ENCODE measurements at regions not wholly inside any gene's neighbourhood (a gene's known extent, or its start where the extent isn't known, plus 50 kb on each side); places are given as distances from the start of the nearest gene placed in this dataset.

GRCh38 chr1:105865546-105865945, 1190.9 kb upstream of the PRMT6 start:
- DNase-seq (no peak), ATAC-seq (replicated peaks) (no peak)
- no peak overlapping the region for H3K4me3 Mint-ChIP-seq
- H3K9me3 Mint-ChIP-seq: peaks cover 5% of the 10 kb centered on the region in 2 donors
- no peaks in the 10 kb centered on the region for H3K27me3 Mint-ChIP-seq
- H3K4me1 Mint-ChIP-seq: no peaks in the 10 kb centered on the region
- H3K27ac Mint-ChIP-seq: no peak overlapping the region
- no peaks in the 10 kb centered on the region for H3K36me3 Mint-ChIP-seq

- H3K27ac Mint-ChIP-seq: no peak overlapping the region
- DNase-seq (no peak), ATAC-seq (replicated peaks) (no peak)
- H3K4me3 Mint-ChIP-seq: no peak overlapping the region
- H3K4me1 Mint-ChIP-seq: peaks cover 14 to 32% of the 10 kb centered on the region in 2 donors
- H3K27me3 Mint-ChIP-seq: no peaks in the 10 kb centered on the region
- H3K36me3 Mint-ChIP-seq: peaks cover 0 to 3% of the 10 kb centered on the region in 2 donors
- H3K9me3 Mint-ChIP-seq: peaks cover 0 to 2% of the 10 kb centered on the region in 2 donors
These were observed 1183.7 kb upstream of the PRMT6 start for GRCh38 chr1:105872817-105873216.

DNA sequence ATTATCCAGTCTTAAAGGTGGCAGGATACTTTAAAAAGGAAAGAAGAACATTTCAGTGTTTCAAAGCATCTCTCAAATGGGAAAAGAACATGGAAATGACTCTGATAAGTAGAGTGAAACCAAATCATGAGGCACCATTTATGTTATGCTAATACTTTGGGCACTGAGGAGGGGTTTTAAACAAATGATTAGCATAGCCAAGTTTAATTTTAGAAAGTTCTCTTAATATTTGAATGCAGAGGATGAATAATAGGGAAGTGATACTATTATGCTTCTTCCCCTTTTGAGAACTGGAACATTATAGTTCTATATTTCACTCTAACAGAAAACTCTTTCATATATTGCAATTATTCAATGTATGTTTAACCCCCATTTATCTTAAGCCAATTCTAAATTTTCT, 1181.9 kb upstream of the PRMT6 start:
- H3K9me3 Mint-ChIP-seq: peaks cover 4% of the 10 kb centered on the region in 2 donors
- H3K4me1 Mint-ChIP-seq: peaks cover 16 to 32% of the 10 kb centered on the region in 2 donors
- peak overlapping the region; percentile 70 for H3K27ac Mint-ChIP-seq
- DNase-seq (no peak), ATAC-seq (replicated peaks) (peak; percentile 99)
- no peak overlapping the region for H3K4me3 Mint-ChIP-seq
- no peaks in the 10 kb centered on the region for H3K27me3 Mint-ChIP-seq
- H3K36me3 Mint-ChIP-seq: peaks cover 3 to 5% of the 10 kb centered on the region in 2 donors

DNA sequence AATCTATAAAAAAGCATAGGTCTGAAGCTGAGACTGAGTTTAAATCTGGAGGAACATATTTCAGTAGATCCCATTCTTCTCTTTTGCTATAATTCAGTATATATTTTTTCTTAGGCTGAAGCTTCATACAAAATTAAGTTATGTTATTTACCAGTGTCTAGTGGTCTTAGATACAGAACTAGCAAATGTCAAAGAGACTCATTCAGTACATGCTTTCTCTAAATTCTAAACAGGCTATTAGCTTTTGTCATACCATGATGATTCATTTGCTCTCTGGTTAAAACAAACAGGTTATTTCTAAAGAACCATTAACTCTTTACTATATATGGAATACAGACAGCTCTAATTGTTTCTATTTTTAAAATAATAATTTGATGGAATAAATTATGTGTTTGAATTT, 1170.2 kb upstream of the PRMT6 start:
- ATAC-seq (replicated peaks): no peak
- Mint-ChIP-seq H3K27ac (no peak overlapping the region), H3K9me3 (peaks cover 3 to 12% of the 10 kb centered on the region in 2 donors), H3K4me1 (peaks cover 0 to 4% of the 10 kb centered on the region in 2 donors), H3K27me3 (peaks cover 0 to 5% of the 10 kb centered on the region in 2 donors), H3K4me3 (no peak overlapping the region), H3K36me3 (no peaks in the 10 kb centered on the region)
- DNase-seq: no peak

- Mint-ChIP-seq H3K27ac (no peak overlapping the region), H3K9me3 (peaks cover 6 to 7% of the 10 kb centered on the region in 2 donors), H3K4me1 (no peaks in the 10 kb centered on the region), H3K27me3 (peaks cover 0 to 5% of the 10 kb centered on the region in 2 donors), H3K4me3 (no peak overlapping the region), H3K36me3 (no peaks in the 10 kb centered on the region)
- ATAC-seq (replicated peaks): no peak
- DNase-seq: no peak
These were observed 1165.2 kb upstream of the PRMT6 start for GRCh38 chr1:105891308-105891707.

- Mint-ChIP-seq H3K36me3 (no peaks in the 10 kb centered on the region), H3K4me1 (no peaks in the 10 kb centered on the region), H3K27me3 (peaks cover 0 to 5% of the 10 kb centered on the region in 2 donors), H3K9me3 (peaks cover 11 to 15% of the 10 kb centered on the region in 2 donors), H3K4me3 (no peak overlapping the region), H3K27ac (no peak overlapping the region)
- no peak for ATAC-seq (replicated peaks)
- DNase-seq: no peak
These were observed 1162.5 kb upstream of the PRMT6 start for GRCh38 chr1:105894006-105894405.

- ATAC-seq (replicated peaks): peak in 1 of 2 donors; percentile 19
- no peak for DNase-seq
- no peaks in the 10 kb centered on the region for H3K4me1 Mint-ChIP-seq
- H3K27ac Mint-ChIP-seq: no peak overlapping the region
- no peaks in the 10 kb centered on the region for H3K27me3 Mint-ChIP-seq
- H3K9me3 Mint-ChIP-seq: no peaks in the 10 kb centered on the region
- H3K4me3 Mint-ChIP-seq: no peak overlapping the region
- H3K36me3 Mint-ChIP-seq: no peaks in the 10 kb centered on the region
These were observed 1146.7 kb upstream of the PRMT6 start for GRCh38 chr1:105909811-105910210.

DNA sequence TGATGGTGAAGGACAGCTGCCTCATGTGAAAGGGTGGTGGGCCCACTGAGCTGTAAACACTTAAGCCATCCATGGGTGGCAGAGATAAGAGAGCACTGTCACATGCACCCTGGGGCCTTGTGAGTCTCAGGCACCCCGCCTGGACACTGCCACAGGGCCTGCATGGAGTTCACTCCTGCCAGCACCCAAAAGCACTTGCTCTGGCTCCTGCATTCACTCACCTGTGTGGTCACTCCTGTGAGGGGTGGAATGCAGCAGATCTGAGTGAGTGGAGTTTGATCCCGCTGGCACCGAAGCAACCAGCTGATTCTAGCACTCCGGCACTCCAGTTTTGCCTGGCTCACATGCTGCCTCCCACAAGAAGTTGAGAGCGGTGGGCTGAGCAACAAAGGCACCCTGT, 1142.1 kb upstream of the PRMT6 start:
- H3K36me3 Mint-ChIP-seq: no peaks in the 10 kb centered on the region
- DNase-seq (no peak), ATAC-seq (replicated peaks) (no peak)
- H3K27ac Mint-ChIP-seq: no peak overlapping the region
- no peak overlapping the region for H3K4me3 Mint-ChIP-seq
- no peaks in the 10 kb centered on the region for H3K27me3 Mint-ChIP-seq
- no peaks in the 10 kb centered on the region for H3K9me3 Mint-ChIP-seq
- no peaks in the 10 kb centered on the region for H3K4me1 Mint-ChIP-seq

GRCh38 chr1:105934806-105935205, 1121.7 kb upstream of the PRMT6 start:
- Mint-ChIP-seq H3K36me3 (no peaks in the 10 kb centered on the region), H3K4me3 (no peak overlapping the region), H3K27ac (no peak overlapping the region), H3K4me1 (no peaks in the 10 kb centered on the region), H3K27me3 (no peaks in the 10 kb centered on the region), H3K9me3 (peaks cover 4 to 5% of the 10 kb centered on the region in 2 donors)
- ATAC-seq (replicated peaks): no peak
- no peak for DNase-seq

DNA sequence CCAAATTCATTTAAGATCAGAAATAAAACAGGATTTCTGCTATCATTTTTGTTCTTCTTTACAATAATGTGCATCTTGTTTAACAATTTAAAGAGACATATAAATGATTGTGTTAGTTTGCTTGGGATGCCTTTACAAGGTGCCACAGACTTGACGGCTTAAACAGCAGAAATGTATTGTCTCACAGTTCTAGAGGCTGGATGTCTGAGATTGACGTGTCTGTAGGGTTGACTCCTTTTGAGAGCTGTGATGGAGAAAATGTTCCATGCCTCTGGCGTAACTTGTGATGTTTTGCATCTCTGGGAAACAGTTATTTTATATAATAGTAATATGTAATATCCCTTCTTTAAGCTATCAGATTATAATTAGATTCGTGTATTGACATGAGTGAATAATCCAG, 1091.6 kb upstream of the PRMT6 start:
- Mint-ChIP-seq H3K9me3 (peaks cover 0 to 3% of the 10 kb centered on the region in 2 donors), H3K27me3 (no peaks in the 10 kb centered on the region), H3K36me3 (no peaks in the 10 kb centered on the region), H3K4me1 (no peaks in the 10 kb centered on the region), H3K4me3 (no peak overlapping the region), H3K27ac (no peak overlapping the region)
- DNase-seq (no peak), ATAC-seq (replicated peaks) (no peak)

DNA sequence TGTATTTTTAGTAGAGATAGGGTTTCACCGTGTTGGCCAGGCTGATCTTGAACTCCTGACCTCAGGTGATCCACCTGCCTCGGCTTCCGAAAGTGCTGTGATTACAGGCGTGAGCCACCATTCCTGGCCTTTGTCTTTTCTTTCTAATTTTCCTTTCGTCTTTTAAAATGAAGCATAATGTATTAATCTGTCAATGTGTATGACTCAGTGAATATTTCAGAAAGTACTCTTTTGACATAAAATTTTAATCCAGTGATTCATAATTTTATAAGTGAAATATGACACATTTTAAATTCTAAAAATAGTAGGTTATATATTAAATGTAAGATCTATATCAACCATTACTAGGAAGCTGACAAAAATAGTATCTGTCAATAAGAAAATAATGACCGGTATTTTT, 1059.0 kb upstream of the PRMT6 start:
- Mint-ChIP-seq H3K27ac (no peak overlapping the region), H3K4me3 (no peak overlapping the region), H3K36me3 (no peaks in the 10 kb centered on the region), H3K27me3 (no peaks in the 10 kb centered on the region), H3K9me3 (no peaks in the 10 kb centered on the region), H3K4me1 (no peaks in the 10 kb centered on the region)
- no peak for DNase-seq
- ATAC-seq (replicated peaks): no peak

GRCh38 chr1:106022312-106022902, 1034.1 kb upstream of the PRMT6 start:
- Mint-ChIP-seq H3K4me3 (no peak overlapping the region), H3K9me3 (no peaks in the 10 kb centered on the region), H3K36me3 (no peaks in the 10 kb centered on the region), H3K27ac (no peak overlapping the region), H3K27me3 (no peaks in the 10 kb centered on the region), H3K4me1 (peaks cover 0 to 3% of the 10 kb centered on the region in 2 donors)
- DNase-seq: no peak
- no peak for ATAC-seq (replicated peaks)

DNA sequence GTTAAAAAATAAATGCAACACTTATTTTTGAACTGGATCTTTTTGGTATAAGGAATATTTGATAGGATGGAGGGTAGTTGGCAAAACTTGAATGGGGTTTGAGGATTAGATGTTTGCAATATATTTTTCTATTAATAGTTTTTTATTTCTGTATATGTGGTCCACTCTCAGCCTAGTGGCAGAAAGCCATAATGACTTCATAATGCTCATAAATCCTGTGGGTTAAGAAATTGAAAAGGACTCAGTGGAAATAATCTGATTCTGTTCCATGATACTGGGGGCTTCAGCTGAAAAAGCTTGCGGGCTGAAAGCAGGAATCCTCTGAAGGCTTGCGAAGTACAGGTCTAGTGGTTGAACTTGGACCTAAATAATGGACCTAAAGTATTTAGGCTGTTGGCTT, 1028.6 kb upstream of the PRMT6 start:
- Mint-ChIP-seq H3K4me1 (no peaks in the 10 kb centered on the region), H3K27me3 (no peaks in the 10 kb centered on the region), H3K9me3 (no peaks in the 10 kb centered on the region), H3K36me3 (no peaks in the 10 kb centered on the region), H3K27ac (no peak overlapping the region), H3K4me3 (no peak overlapping the region)
- ATAC-seq (replicated peaks): no peak
- no peak for DNase-seq

- no peak for ATAC-seq (replicated peaks)
These were observed 1018.9 kb upstream of the PRMT6 start for GRCh38 chr1:106037526-106037925.

DNA sequence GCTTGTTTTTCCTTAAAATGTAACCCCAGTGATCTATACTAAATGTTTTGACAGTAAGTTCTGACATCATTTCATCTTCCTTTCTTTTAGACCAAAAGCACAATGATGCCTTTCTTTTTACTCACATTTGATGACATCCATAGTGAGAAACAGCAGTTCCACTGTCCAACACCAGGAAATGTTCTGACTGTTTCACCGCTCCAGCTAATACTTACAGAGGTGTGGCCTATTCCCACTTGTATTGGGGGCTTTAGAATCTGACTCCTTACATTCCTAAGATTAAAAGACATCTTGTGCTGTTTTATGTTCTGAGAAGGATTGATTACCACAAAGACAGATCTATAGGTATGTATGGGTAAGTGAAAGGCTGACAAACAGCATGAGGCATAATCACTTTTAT, 1018.2 kb upstream of the PRMT6 start:
- Mint-ChIP-seq H3K27ac (no peak overlapping the region), H3K27me3 (no peaks in the 10 kb centered on the region), H3K36me3 (no peaks in the 10 kb centered on the region), H3K4me3 (no peak overlapping the region), H3K4me1 (no peaks in the 10 kb centered on the region), H3K9me3 (peaks cover 0 to 2% of the 10 kb centered on the region in 2 donors)
- ATAC-seq (replicated peaks): no peak
- no peak for DNase-seq

More at GRCh38 chr1:106037526-106037925, 1018.9 kb upstream of the PRMT6 start:
- no peak overlapping the region for H3K4me3 Mint-ChIP-seq
- H3K36me3 Mint-ChIP-seq: no peaks in the 10 kb centered on the region
- H3K9me3 Mint-ChIP-seq: peaks cover 0 to 2% of the 10 kb centered on the region in 2 donors
- no peaks in the 10 kb centered on the region for H3K27me3 Mint-ChIP-seq
- DNase-seq: no peak
- H3K4me1 Mint-ChIP-seq: no peaks in the 10 kb centered on the region
- H3K27ac Mint-ChIP-seq: no peak overlapping the region

GRCh38 chr1:106043971-106044370, 1012.5 kb upstream of the PRMT6 start:
- Mint-ChIP-seq H3K9me3 (peaks cover 0 to 2% of the 10 kb centered on the region in 2 donors), H3K36me3 (no peaks in the 10 kb centered on the region), H3K27me3 (no peaks in the 10 kb centered on the region), H3K4me3 (no peak overlapping the region), H3K4me1 (no peaks in the 10 kb centered on the region), H3K27ac (no peak overlapping the region)
- no peak for ATAC-seq (replicated peaks)
- DNase-seq: no peak

All from stimulated activated naive B cell treated with anti-CD40 and anti-IgM and Interleukin-4, amounts not matched to agents 10 μg/mL and 1 μg/mL and 100 μg/mL, for 72 hours (primary cell).